ENCODE measurements at regions not wholly inside any gene's neighbourhood (a gene's known extent, or its start where the extent isn't known, plus 50 kb on each side); places are given as distances from the start of the nearest gene placed in this dataset.

- Histone ChIP-seq H3K4me3 (replicated peaks; ENCODE audit: insufficient read depth, low read length) (no peak overlapping the region), H3K27me3 (ENCODE audit: insufficient read depth, poor library complexity, severe bottlenecking) (no peaks in the 10 kb centered on the region), H3K27ac (replicated peaks) (no peak overlapping the region)
- no peak for DNase-seq (ENCODE audit: low read depth in 1 of 2, low spot score in 1 of 2)
- TF ChIP-seq CTCF (IDR thresholded peaks at IDR 0.05; ENCODE audit: insufficient read depth, low read length) (no peak), GABPA (IDR thresholded peaks at IDR 0.05; ENCODE audit: low read depth) (no peak), SPI1 (IDR thresholded peaks at IDR 0.05; ENCODE audit: borderline replicate concordance, low read depth) (no peak), POLR2AphosphoS5 (IDR thresholded peaks at IDR 0.05; ENCODE audit: low read depth) (no peak)
- TF ChIP-seq, protein P1, sequence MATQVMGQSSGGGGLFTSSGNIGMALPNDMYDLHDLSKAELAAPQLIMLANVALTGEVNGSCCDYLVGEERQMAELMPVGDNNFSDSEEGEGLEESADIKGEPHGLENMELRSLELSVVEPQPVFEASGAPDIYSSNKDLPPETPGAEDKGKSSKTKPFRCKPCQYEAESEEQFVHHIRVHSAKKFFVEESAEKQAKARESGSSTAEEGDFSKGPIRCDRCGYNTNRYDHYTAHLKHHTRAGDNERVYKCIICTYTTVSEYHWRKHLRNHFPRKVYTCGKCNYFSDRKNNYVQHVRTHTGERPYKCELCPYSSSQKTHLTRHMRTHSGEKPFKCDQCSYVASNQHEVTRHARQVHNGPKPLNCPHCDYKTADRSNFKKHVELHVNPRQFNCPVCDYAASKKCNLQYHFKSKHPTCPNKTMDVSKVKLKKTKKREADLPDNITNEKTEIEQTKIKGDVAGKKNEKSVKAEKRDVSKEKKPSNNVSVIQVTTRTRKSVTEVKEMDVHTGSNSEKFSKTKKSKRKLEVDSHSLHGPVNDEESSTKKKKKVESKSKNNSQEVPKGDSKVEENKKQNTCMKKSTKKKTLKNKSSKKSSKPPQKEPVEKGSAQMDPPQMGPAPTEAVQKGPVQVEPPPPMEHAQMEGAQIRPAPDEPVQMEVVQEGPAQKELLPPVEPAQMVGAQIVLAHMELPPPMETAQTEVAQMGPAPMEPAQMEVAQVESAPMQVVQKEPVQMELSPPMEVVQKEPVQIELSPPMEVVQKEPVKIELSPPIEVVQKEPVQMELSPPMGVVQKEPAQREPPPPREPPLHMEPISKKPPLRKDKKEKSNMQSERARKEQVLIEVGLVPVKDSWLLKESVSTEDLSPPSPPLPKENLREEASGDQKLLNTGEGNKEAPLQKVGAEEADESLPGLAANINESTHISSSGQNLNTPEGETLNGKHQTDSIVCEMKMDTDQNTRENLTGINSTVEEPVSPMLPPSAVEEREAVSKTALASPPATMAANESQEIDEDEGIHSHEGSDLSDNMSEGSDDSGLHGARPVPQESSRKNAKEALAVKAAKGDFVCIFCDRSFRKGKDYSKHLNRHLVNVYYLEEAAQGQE (IDR thresholded peaks at IDR 0.05; ENCODE audit: insufficient replicate concordance, low read depth): no peak
Measured at GRCh38 chr16:52089476-52089875, 457.5 kb downstream of the TOX3 start.

DNA sequence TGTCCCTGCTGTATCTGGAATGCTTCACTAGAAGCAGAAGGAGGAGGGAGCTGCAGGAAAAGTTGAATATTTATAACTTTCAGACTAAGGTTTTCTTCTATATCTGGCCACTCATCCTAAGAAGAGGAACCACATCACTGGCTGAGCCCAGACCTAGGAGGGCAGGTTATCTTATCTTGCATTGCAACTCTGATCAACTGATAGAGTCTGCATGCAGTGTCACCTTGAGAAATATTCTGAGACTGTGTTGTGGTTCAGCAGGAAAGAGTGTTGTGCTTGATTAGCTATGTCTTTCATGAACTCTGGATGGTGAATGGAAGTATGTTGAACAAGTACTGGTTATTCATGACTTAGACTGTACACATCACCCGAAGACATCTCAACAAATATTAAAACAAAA is 460.0 kb downstream of the TOX3 start:
- DNase-seq (ENCODE audit: low read depth in 1 of 2, low spot score in 1 of 2): no peak
- H3K4me3 ChIP-seq (replicated peaks; ENCODE audit: insufficient read depth, low read length): no peak overlapping the region
- TF ChIP-seq CTCF (IDR thresholded peaks at IDR 0.05; ENCODE audit: insufficient read depth, low read length) (no peak), POLR2AphosphoS5 (IDR thresholded peaks at IDR 0.05; ENCODE audit: low read depth) (no peak), SPI1 (IDR thresholded peaks at IDR 0.05; ENCODE audit: borderline replicate concordance, low read depth) (no peak), GABPA (IDR thresholded peaks at IDR 0.05; ENCODE audit: low read depth) (no peak)
- TF ChIP-seq, protein P1 (IDR thresholded peaks at IDR 0.05; ENCODE audit: insufficient replicate concordance, low read depth): no peak
- no peaks in the 10 kb centered on the region for H3K27me3 ChIP-seq (ENCODE audit: insufficient read depth, poor library complexity, severe bottlenecking)
- H3K27ac ChIP-seq (replicated peaks): no peak overlapping the region

- no peaks in the 10 kb centered on the region for H3K27me3 ChIP-seq (ENCODE audit: insufficient read depth, poor library complexity, severe bottlenecking)
- H3K4me3 ChIP-seq (replicated peaks; ENCODE audit: insufficient read depth, low read length): no peak overlapping the region
- TF ChIP-seq CTCF (IDR thresholded peaks at IDR 0.05; ENCODE audit: insufficient read depth, low read length) (no peak), GABPA (IDR thresholded peaks at IDR 0.05; ENCODE audit: low read depth) (no peak), POLR2AphosphoS5 (IDR thresholded peaks at IDR 0.05; ENCODE audit: low read depth) (no peak), SPI1 (IDR thresholded peaks at IDR 0.05; ENCODE audit: borderline replicate concordance, low read depth) (no peak)
- TF ChIP-seq, protein P1 (IDR thresholded peaks at IDR 0.05; ENCODE audit: insufficient replicate concordance, low read depth): no peak
- no peak overlapping the region for H3K27ac ChIP-seq (replicated peaks)
- no peak for DNase-seq (ENCODE audit: low read depth in 1 of 2, low spot score in 1 of 2)
Measured at GRCh38 chr16:52078716-52079655, 468.0 kb downstream of the TOX3 start.

Measured in HL-60 (cell line).